HepG2 (cell line): ENCODE measurements at regions not wholly inside any gene's neighbourhood (a gene's known extent, or its start where the extent isn't known, plus 50 kb on each side); places are given as distances from the start of the nearest gene placed in this dataset.

Source experiments
- CAMTA2 ChIP-seq: sonication (generic); formaldehyde crosslinking; IDR thresholded peaks from 2 replicates; pipeline ENCODE4 v1.4.0; 2020; ENCODE audit warnings: mild to moderate bottlenecking, missing genetic modification reagents, borderline replicate concordance
- GABPB1 ChIP-seq: IDR thresholded peaks from 2 replicates; pipeline ENCODE4 v1.6.1; 2016; ENCODE audit warnings: mild to moderate bottlenecking, missing genetic modification reagents, moderate library complexity, missing compliant biosample characterization
- GTF2F1 ChIP-seq: fragments of 150-350 bp; IDR thresholded peaks from 2 replicates; pipeline ENCODE4 v1.6.1; 2014; ENCODE audit warnings: low read length
- NKX3-1 ChIP-seq: sonication (generic); formaldehyde crosslinking; IDR thresholded peaks from 2 replicates; pipeline ENCODE4 v1.5.0; 2020; ENCODE audit warnings: missing genetic modification reagents
- SAFB2 ChIP-seq: sonication (generic); formaldehyde crosslinking; IDR thresholded peaks from 2 replicates; pipeline ENCODE4 v1.5.1; 2020; ENCODE audit warnings: missing genetic modification reagents, low read depth, mild to moderate bottlenecking, borderline replicate concordance
- SOX5 ChIP-seq: IDR thresholded peaks from 2 replicates; pipeline ENCODE4 v1.6.1; 2016; ENCODE audit warnings: borderline replicate concordance
- ZNF275 ChIP-seq: sonication (generic); formaldehyde crosslinking; IDR thresholded peaks from 2 replicates; pipeline ENCODE4 v1.8.0; 2022; ENCODE audit warnings: missing genetic modification reagents, mild to moderate bottlenecking, inconsistent platforms, borderline replicate concordance
- ZNF530 ChIP-seq: sonication (generic); formaldehyde crosslinking; IDR thresholded peaks from 2 replicates; pipeline ENCODE4 v1.5.0; 2020; ENCODE audit warnings: low read depth, mild to moderate bottlenecking, missing genetic modification reagents
- ZNF543 ChIP-seq: sonication (generic); formaldehyde crosslinking; IDR thresholded peaks from 2 replicates; pipeline ENCODE4 v1.4.0; 2020; ENCODE audit warnings: mild to moderate bottlenecking, missing genetic modification reagents
- ZNF572 ChIP-seq: sonication (generic); formaldehyde crosslinking; IDR thresholded peaks from 2 replicates; pipeline ENCODE4 v1.5.1; 2020; ENCODE audit warnings: mild to moderate bottlenecking, missing genetic modification reagents
- ZNF710 ChIP-seq: sonication (generic); formaldehyde crosslinking; IDR thresholded peaks from 2 replicates; pipeline ENCODE4 v1.5.0; 2020; ENCODE audit warnings: mild to moderate bottlenecking, missing genetic modification reagents, borderline replicate concordance
- ZNF724P ChIP-seq: sonication (generic); formaldehyde crosslinking; IDR thresholded peaks from 2 replicates; pipeline ENCODE4 v1.8.0; 2022; ENCODE audit warnings: missing genetic modification reagents, borderline replicate concordance
- ZNF737 ChIP-seq: sonication (generic); formaldehyde crosslinking; IDR thresholded peaks from 2 replicates; pipeline ENCODE4 v1.5.0; 2020; ENCODE audit warnings: missing genetic modification reagents, mild to moderate bottlenecking, borderline replicate concordance
- ZNF773 ChIP-seq: sonication (generic); formaldehyde crosslinking; IDR thresholded peaks from 2 replicates; pipeline ENCODE4 v1.4.0; 2020; ENCODE audit warnings: missing genetic modification reagents, borderline replicate concordance
- ZNF782 ChIP-seq: sonication (generic); formaldehyde crosslinking; IDR thresholded peaks from 2 replicates; pipeline ENCODE4 v1.4.0; 2020; ENCODE audit warnings: missing genetic modification reagents, mild to moderate bottlenecking, borderline replicate concordance
- TF ChIP-seq, protein P1 (sequence below): IDR thresholded peaks from 2 replicates; pipeline ENCODE4 v1.6.1; 2012; ENCODE audit warnings: low read depth, low read length, improper control_type of control experiment
- TF ChIP-seq, protein P2 (sequence below): sonication (generic); formaldehyde crosslinking; IDR thresholded peaks from 2 replicates; pipeline ENCODE4 v1.4.0; 2020; ENCODE audit warnings: mild to moderate bottlenecking, missing genetic modification reagents

DNA sequence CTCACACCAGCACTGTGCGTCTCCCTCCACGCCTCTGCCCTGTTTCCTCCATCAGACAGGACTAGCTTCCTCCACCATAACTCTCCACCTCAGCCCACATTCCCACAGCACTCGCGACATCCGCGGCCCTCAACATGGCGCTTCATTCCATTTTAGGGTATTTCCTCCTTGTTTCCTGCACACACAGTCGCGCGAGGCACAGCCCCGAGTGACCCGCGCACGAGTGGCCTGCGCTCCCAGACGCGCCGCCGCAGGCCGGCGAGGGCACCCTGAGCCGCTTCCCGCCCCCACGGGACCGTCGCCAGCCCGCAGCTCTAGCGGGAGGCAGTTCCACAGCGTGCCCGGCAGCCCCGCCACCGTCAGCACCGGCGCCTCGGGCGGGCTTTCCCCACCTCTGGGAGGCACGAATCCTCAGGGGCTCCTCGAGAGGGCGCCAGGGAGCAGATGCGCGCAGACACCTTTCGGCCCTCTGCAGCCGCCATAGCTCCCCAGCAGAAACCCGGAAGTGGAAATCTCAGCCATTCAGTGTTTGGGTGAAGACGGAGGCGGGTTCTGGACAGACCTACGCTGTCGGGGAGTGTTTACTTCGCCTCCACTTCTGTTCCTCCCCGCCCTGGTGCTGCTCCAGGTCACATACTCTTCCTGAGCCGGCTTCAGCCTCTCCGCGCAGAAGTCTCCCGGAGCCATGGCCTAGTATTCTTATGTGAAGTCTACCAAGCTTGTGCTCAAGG is 136.6 kb downstream of the FOXD4L6 start (continued):
- TF ChIP-seq, protein P1, sequence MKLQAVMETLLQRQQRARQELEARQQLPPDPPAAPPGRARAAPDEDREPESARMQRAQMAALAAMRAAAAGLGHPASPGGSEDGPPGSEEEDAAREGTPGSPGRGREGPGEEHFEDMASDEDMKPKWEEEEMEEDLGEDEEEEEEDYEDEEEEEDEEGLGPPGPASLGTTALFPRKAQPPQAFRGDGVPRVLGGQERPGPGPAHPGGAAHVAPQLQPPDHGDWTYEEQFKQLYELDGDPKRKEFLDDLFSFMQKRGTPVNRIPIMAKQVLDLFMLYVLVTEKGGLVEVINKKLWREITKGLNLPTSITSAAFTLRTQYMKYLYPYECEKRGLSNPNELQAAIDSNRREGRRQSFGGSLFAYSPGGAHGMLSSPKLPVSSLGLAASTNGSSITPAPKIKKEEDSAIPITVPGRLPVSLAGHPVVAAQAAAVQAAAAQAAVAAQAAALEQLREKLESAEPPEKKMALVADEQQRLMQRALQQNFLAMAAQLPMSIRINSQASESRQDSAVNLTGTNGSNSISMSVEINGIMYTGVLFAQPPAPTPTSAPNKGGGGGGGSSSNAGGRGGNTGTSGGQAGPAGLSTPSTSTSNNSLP: 0 out of 2 replicates have a peak, but pooled peaks have one; percentile 27
- peak; percentile 76 for TF ChIP-seq CAMTA2 (CRISPR knock-in tag)
- peak; percentile 66 for TF ChIP-seq SOX5 (CRISPR knock-in tag)
- peak; percentile 92 for TF ChIP-seq ZNF773
- 0 out of 2 replicates have a peak, but pooled peaks have one; percentile 68 for TF ChIP-seq ZNF530 (CRISPR knock-in tag)
- 0 out of 2 replicates have a peak, but pooled peaks have one; percentile 60 for TF ChIP-seq ZNF710 (CRISPR knock-in tag)
- TF ChIP-seq ZNF572: 0 out of 2 replicates have a peak, but pooled peaks have one; percentile 75
- TF ChIP-seq, protein P2, sequence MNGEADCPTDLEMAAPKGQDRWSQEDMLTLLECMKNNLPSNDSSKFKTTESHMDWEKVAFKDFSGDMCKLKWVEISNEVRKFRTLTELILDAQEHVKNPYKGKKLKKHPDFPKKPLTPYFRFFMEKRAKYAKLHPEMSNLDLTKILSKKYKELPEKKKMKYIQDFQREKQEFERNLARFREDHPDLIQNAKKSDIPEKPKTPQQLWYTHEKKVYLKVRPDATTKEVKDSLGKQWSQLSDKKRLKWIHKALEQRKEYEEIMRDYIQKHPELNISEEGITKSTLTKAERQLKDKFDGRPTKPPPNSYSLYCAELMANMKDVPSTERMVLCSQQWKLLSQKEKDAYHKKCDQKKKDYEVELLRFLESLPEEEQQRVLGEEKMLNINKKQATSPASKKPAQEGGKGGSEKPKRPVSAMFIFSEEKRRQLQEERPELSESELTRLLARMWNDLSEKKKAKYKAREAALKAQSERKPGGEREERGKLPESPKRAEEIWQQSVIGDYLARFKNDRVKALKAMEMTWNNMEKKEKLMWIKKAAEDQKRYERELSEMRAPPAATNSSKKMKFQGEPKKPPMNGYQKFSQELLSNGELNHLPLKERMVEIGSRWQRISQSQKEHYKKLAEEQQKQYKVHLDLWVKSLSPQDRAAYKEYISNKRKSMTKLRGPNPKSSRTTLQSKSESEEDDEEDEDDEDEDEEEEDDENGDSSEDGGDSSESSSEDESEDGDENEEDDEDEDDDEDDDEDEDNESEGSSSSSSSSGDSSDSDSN (CRISPR knock-in tag): peak; percentile 96
- TF ChIP-seq ZNF275 (CRISPR knock-in tag): peak; percentile 99
- peak; percentile 98; the same call in 1 of the 2 replicates for TF ChIP-seq SAFB2
- TF ChIP-seq GTF2F1: 0 out of 2 replicates have a peak, but pooled peaks have one; percentile 20
- peak; percentile 96 for TF ChIP-seq GABPB1 (CRISPR knock-in tag)
- TF ChIP-seq ZNF782 (CRISPR knock-in tag): peak; percentile 96
- TF ChIP-seq ZNF543: peak; percentile 99
- peak; percentile 6; the same call in 1 of the 2 replicates for TF ChIP-seq ZNF724P (CRISPR knock-in tag)
- TF ChIP-seq ZNF737: 0 out of 2 replicates have a peak, but pooled peaks have one; percentile 60
- TF ChIP-seq NKX3-1 (CRISPR knock-in tag): peak; percentile 88; the same call in 1 of the 2 replicates
